H9 (cell line): ENCODE measurements at regions not wholly inside any gene's neighbourhood (a gene's known extent, or its start where the extent isn't known, plus 50 kb on each side); places are given as distances from the start of the nearest gene placed in this dataset.

Experiments
- DNase-seq: peaks from one replicate; pipeline ENCODE4 v3.0.0-alpha.2; 2017
- H2AFZ ChIP-seq: one replicate; pipeline ENCODE4 v1.6.1; 2013; ENCODE audit warnings: mild to moderate bottlenecking, low read length, control low read depth, moderate library complexity
- H2AK5ac ChIP-seq: 2 replicates; pipeline ENCODE4 v1.6.1; 2013; ENCODE audit warnings: low read length, control low read depth, mixed read lengths; ENCODE audit not compliant: insufficient read length
- H2BK120ac ChIP-seq: one replicate; pipeline ENCODE4 v1.6.1; 2013; ENCODE audit warnings: low read depth, mild to moderate bottlenecking, low read length, control low read depth, inconsistent platforms; ENCODE audit not compliant: poor library complexity, severe bottlenecking
- H2BK12ac ChIP-seq: 2 replicates; pipeline ENCODE4 v1.6.1; 2013; ENCODE audit warnings: low read length, control low read depth, mixed read lengths, low read depth; ENCODE audit not compliant: insufficient read length
- H2BK15ac ChIP-seq: 2 replicates; pipeline ENCODE4 v1.6.1; 2013; ENCODE audit warnings: low read depth, low read length, control low read depth
- H2BK20ac ChIP-seq: one replicate; pipeline ENCODE4 v1.6.1; 2013; ENCODE audit warnings: low read depth, mild to moderate bottlenecking, low read length, control low read depth, inconsistent platforms; ENCODE audit not compliant: poor library complexity, severe bottlenecking
- H2BK5ac ChIP-seq: 2 replicates; pipeline ENCODE4 v1.6.1; 2013; ENCODE audit warnings: low read length, control low read depth, mixed read lengths; ENCODE audit not compliant: insufficient read length
- H3K14ac ChIP-seq: 2 replicates; pipeline ENCODE4 v1.6.1; 2013; ENCODE audit warnings: low read length, control low read depth; ENCODE audit not compliant: insufficient read depth
- H3K18ac ChIP-seq: 2 replicates; pipeline ENCODE4 v1.6.1; 2013; ENCODE audit warnings: low read depth, mild to moderate bottlenecking, mixed read lengths, low read length, control low read depth; ENCODE audit not compliant: insufficient read length
- H3K23ac ChIP-seq: 2 replicates; pipeline ENCODE4 v1.6.1; 2013; ENCODE audit warnings: low read length, control low read depth, mixed read lengths, low read depth; ENCODE audit not compliant: insufficient read length
- H3K23me2 ChIP-seq: 2 replicates; pipeline ENCODE4 v1.6.1; 2013; ENCODE audit warnings: low read depth, mild to moderate bottlenecking, mixed read lengths, low read length, control low read depth; ENCODE audit not compliant: insufficient read length, poor library complexity, severe bottlenecking
- H3K27ac ChIP-seq: 2 replicates; pipeline ENCODE4 v1.5.1; 2013; ENCODE audit warnings: low read length, control low read depth, mixed read lengths, low read depth; ENCODE audit not compliant: insufficient read length
- H3K27me3 ChIP-seq: 2 replicates; pipeline ENCODE4 v1.6.1; 2013; ENCODE audit warnings: low read length, control low read depth, inconsistent platforms; ENCODE audit not compliant: insufficient read depth
- H3K4ac ChIP-seq: 2 replicates; pipeline ENCODE4 v1.6.1; 2013; ENCODE audit warnings: low read depth, mild to moderate bottlenecking, control low read depth, inconsistent platforms, low read length, moderate library complexity
- H3K4me1 ChIP-seq: 2 replicates; pipeline ENCODE4 v1.6.1; 2013; ENCODE audit warnings: low read length, control low read depth, inconsistent platforms; ENCODE audit not compliant: insufficient read depth
- H3K4me2 ChIP-seq: 2 replicates; pipeline ENCODE4 v1.6.1; 2013; ENCODE audit warnings: low read length, control low read depth, mixed read lengths; ENCODE audit not compliant: insufficient read length, insufficient read depth
- H3K56ac ChIP-seq: 2 replicates; pipeline ENCODE4 v1.6.1; 2013; ENCODE audit warnings: low read depth, mild to moderate bottlenecking, mixed read lengths, low read length, control low read depth; ENCODE audit not compliant: insufficient read length
- H3K79me1 ChIP-seq: 2 replicates; pipeline ENCODE4 v1.6.1; 2013; ENCODE audit warnings: low read depth, mild to moderate bottlenecking, moderate library complexity, low read length, control low read depth, inconsistent platforms; ENCODE audit not compliant: insufficient read depth, poor library complexity, severe bottlenecking
- H3K79me2 ChIP-seq: 2 replicates; pipeline ENCODE4 v1.6.1; 2013; ENCODE audit warnings: low read length, control low read depth, inconsistent platforms; ENCODE audit not compliant: insufficient read depth
- H3K9ac ChIP-seq: 2 replicates; pipeline ENCODE4 v1.6.1; 2013; ENCODE audit warnings: low read length, control low read depth, mixed read lengths; ENCODE audit not compliant: insufficient read length; ENCODE audit errors: extremely low read depth
- H3K9me3 ChIP-seq: one replicate; pipeline ENCODE4 v1.6.1; 2013; ENCODE audit warnings: low read depth, low read length, inconsistent platforms; ENCODE audit not compliant: control insufficient read depth
- H3T11ph ChIP-seq: one replicate; pipeline ENCODE4 v1.6.1; 2013; ENCODE audit warnings: mild to moderate bottlenecking, low read length, control low read depth, inconsistent platforms
- H4K20me1 ChIP-seq: one replicate; pipeline ENCODE4 v1.6.1; 2013; ENCODE audit not compliant: control insufficient read depth, insufficient read length, insufficient read depth
- H4K5ac ChIP-seq: 2 replicates; pipeline ENCODE4 v1.6.1; 2013; ENCODE audit warnings: low read depth, mild to moderate bottlenecking, mixed read lengths, low read length, control low read depth; ENCODE audit not compliant: insufficient read length
- H4K8ac ChIP-seq: replicated peaks from 2 replicates; pipeline ENCODE4 v1.6.1; 2013; ENCODE audit warnings: low read length, control low read depth, mixed read lengths, low read depth; ENCODE audit not compliant: insufficient read length
- H4K91ac ChIP-seq: 2 replicates; pipeline ENCODE4 v1.6.1; 2013; ENCODE audit warnings: low read depth, mild to moderate bottlenecking, moderate library complexity, mixed read lengths, low read length, control low read depth; ENCODE audit not compliant: insufficient read length
- H3K27ac Mint-ChIP-seq, 3 experiments: 2 replicates in 2 of 3; 3 replicates in 1 of 3; pipeline ENCODE4 v1.8.0; 2020 to 2021; ENCODE audit warnings: mixed read lengths in 3 of 3, mild to moderate bottlenecking in 1 of 3, moderate library complexity in 1 of 3
- H3K27me3 Mint-ChIP-seq: 2 replicates; pipeline ENCODE4 v1.8.0; 2021; ENCODE audit warnings: low read depth, mild to moderate bottlenecking, moderate library complexity, mixed read lengths
- H3K36me3 Mint-ChIP-seq, 3 experiments: 2 replicates in 2 of 3; 3 replicates in 1 of 3; pipeline ENCODE4 v1.8.0; 2020 to 2021; ENCODE audit warnings: low read depth in 3 of 3, mixed read lengths in 3 of 3; ENCODE audit not compliant: insufficient read depth in 1 of 3
- H3K4me1 Mint-ChIP-seq, 2 experiments: 2 replicates each; pipeline ENCODE4 v1.8.0; 2020; ENCODE audit warnings: mixed read lengths in 2 of 2
- H3K4me3 Mint-ChIP-seq, 2 experiments: 2 replicates in 1 of 2; 3 replicates in 1 of 2; pipeline ENCODE4 v1.8.0; 2020 to 2021; ENCODE audit warnings: mild to moderate bottlenecking in 2 of 2, mixed read lengths in 2 of 2, moderate library complexity in 1 of 2
- H3K9me3 Mint-ChIP-seq, 2 experiments: 2 replicates in 1 of 2; 3 replicates in 1 of 2; pipeline ENCODE4 v1.8.0; 2020; ENCODE audit warnings: mild to moderate bottlenecking in 2 of 2, mixed read lengths in 2 of 2, moderate library complexity in 1 of 2
- CTCF ChIP-seq: fragments of 200-600 bp; sonication (generic); conservative IDR thresholded peaks from 3 replicates; pipeline ENCODE4 v1.8.0; 2021; ENCODE audit warnings: antibody characterized with exemption, mild to moderate bottlenecking
- WGBS: extraction: QIAGEN DNeasy Blood & Tissue Kit; methylation state at CpG from one replicate; pipeline ENCODE4 v1.1.7; 2013; ENCODE audit warnings: missing lambda C conversion rate, low lambda C conversion rate, mixed read lengths; ENCODE audit not compliant: insufficient read length; ENCODE audit errors: extremely low coverage; 5-methylcytosine and 5-hydroxymethylcytosine counted together

GRCh38 chr15:99907698-99908097 lies 174.5 kb upstream of the LYSMD4 start:
- H2AK5ac ChIP-seq: no peak overlapping the region
- H3K9me3 Mint-ChIP-seq: no peaks in the 10 kb centered on the region; a peak in 1 of 5 replicates
- H3K23me2 ChIP-seq: no peaks in the 10 kb centered on the region

More at GRCh38 chr15:99907698-99908097, 174.5 kb upstream of the LYSMD4 start:
- Histone ChIP-seq H4K8ac (no peak overlapping the region), H3K14ac (no peak overlapping the region), H3K4ac (no peak overlapping the region), H3T11ph (no peak overlapping the region), H3K18ac (no peak overlapping the region), H4K91ac (no peak overlapping the region), H3K9me3 (no peaks in the 10 kb centered on the region), H2AFZ (no peak overlapping the region), H3K56ac (no peak overlapping the region), H4K20me1 (no peaks in the 10 kb centered on the region), H2BK120ac (no peak overlapping the region), H2BK20ac (no peak overlapping the region), H3K79me1 (no peaks in the 10 kb centered on the region), H3K27me3 (no peaks in the 10 kb centered on the region), H3K79me2 (no peaks in the 10 kb centered on the region; the same call in 1 of the 2 replicates), H2BK12ac (no peak overlapping the region), H3K23ac (no peak overlapping the region), H3K27ac (no peak overlapping the region), H3K9ac (no peak overlapping the region), H2BK15ac (no peak overlapping the region), H3K4me2 (no peak overlapping the region), H2BK5ac (no peak overlapping the region), H3K4me1 (no peaks in the 10 kb centered on the region), H4K5ac (no peak overlapping the region)
- TF ChIP-seq CTCF: no peak
- peaks cover 6 to 7% of the 10 kb centered on the region in 2 experiments for H3K4me1 Mint-ChIP-seq
- peak overlapping the region in 1 of 3 experiments; percentile 32; a peak in 1 of 7 replicates for H3K27ac Mint-ChIP-seq
- no peak for DNase-seq
- H3K27me3 Mint-ChIP-seq: peaks cover 4% of the 10 kb centered on the region; the same call in 1 of the 2 replicates
- no peaks in the 10 kb centered on the region for H3K36me3 Mint-ChIP-seq
- WGBS: no CpG with 5 or more reads among the region's 3 CpGs
- H3K4me3 Mint-ChIP-seq: no peak overlapping the region
